Epithelial cell of proximal tubule (primary cell): ENCODE measurements at regions not wholly inside any gene's neighbourhood (a gene's known extent, or its start where the extent isn't known, plus 50 kb on each side); places are given as distances from the start of the nearest gene placed in this dataset.
A peak's percentile ranks its signal among the peaks of the same experiment; 100 is the strongest.

Experiments
- DNase-seq: peaks from one replicate; pipeline ENCODE4 v3.0.0-alpha.2; 2011; ENCODE audit warnings: low read depth
- H3K4me3 ChIP-seq: 2 replicates; pipeline ENCODE4 v1.5.1; 2011; ENCODE audit warnings: low read depth, mild to moderate bottlenecking, low read length
- CTCF ChIP-seq: conservative IDR thresholded peaks from 2 replicates; pipeline ENCODE4 v1.5.1; 2012; ENCODE audit warnings: low read depth, mild to moderate bottlenecking, low read length

GRCh38 chr5:34519489-34520220, 136.5 kb upstream of the RAI14 start:
- no peak for DNase-seq
- no peak for TF ChIP-seq CTCF
- no peak overlapping the region for H3K4me3 ChIP-seq

- no peak for TF ChIP-seq CTCF
- DNase-seq: no peak
- H3K4me3 ChIP-seq: no peak overlapping the region
Measured at GRCh38 chr5:34521628-34522290, 134.4 kb upstream of the RAI14 start.

GRCh38 chr5:34522599-34523386, 133.3 kb upstream of the RAI14 start:
- H3K4me3 ChIP-seq: no peak overlapping the region
- peak; percentile 79 for TF ChIP-seq CTCF
- DNase-seq: peak; percentile 50

- H3K4me3 ChIP-seq: no peak overlapping the region
- no peak for DNase-seq
- TF ChIP-seq CTCF: no peak
Measured at GRCh38 chr5:34523387-34523726, 132.8 kb upstream of the RAI14 start.

GRCh38 chr5:34524123-34524522, 132.0 kb upstream of the RAI14 start:
- TF ChIP-seq CTCF: no peak
- DNase-seq: peak; percentile 30
- H3K4me3 ChIP-seq: no peak overlapping the region

- H3K4me3 ChIP-seq: no peak overlapping the region
- TF ChIP-seq CTCF: no peak
- DNase-seq: no peak
Measured at GRCh38 chr5:34525761-34526160, 130.4 kb upstream of the RAI14 start.
